Rectal smooth muscle tissue (tissue), 1 donor: ENCODE measurements at regions not wholly inside any gene's neighbourhood (a gene's known extent, or its start where the extent isn't known, plus 50 kb on each side); places are given as distances from the start of the nearest gene placed in this dataset.
"Not testable (repeated sequence)": the region's sequence is repeated elsewhere in the genome, so short reads cannot be mapped to it uniquely, and the experiment has no call there.

ENCODE experiments used
- H3K27ac ChIP-seq: one replicate; pipeline ENCODE4 v1.7.0; 2013; ENCODE audit warnings: low read depth, low read length, inconsistent platforms
- H3K27me3 ChIP-seq: one replicate; pipeline ENCODE4 v1.7.0; 2013; ENCODE audit warnings: low read length; ENCODE audit not compliant: control insufficient read depth, insufficient read depth
- H3K36me3 ChIP-seq: one replicate; pipeline ENCODE4 v1.7.0; 2013; ENCODE audit warnings: low read length; ENCODE audit not compliant: control insufficient read depth, insufficient read depth
- H3K4me1 ChIP-seq: one replicate; pipeline ENCODE4 v1.7.0; 2013; ENCODE audit warnings: low read length; ENCODE audit not compliant: control insufficient read depth, insufficient read depth
- H3K4me3 ChIP-seq: one replicate; pipeline ENCODE4 v1.7.0; 2013; ENCODE audit warnings: low read length
- H3K9ac ChIP-seq: one replicate; pipeline ENCODE4 v1.7.0; 2013; ENCODE audit warnings: low read length

DNA sequence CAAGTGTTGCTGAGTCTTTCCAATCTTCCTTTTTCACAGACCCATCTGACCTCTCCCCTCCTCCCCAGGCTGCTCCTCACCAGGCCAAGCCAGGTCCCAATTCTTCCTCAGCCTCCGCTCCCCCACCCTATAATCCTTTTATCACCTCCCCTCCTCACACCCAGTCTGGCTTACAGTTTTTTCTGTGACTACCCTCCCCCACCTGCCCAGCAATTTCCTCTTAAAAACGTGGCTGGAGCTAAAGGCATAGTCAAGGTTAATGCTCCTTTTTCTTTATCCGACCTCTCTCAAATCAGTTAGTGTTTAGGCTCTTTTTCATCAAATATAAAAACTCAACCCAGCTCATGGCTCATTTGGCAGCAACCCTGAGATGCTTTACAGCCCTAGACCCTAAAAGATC lies 270.9 kb downstream of the NUF2 start:
- not testable (repeated sequence) for H3K27me3 ChIP-seq, H3K4me3 ChIP-seq, H3K27ac ChIP-seq, H3K4me1 ChIP-seq, H3K36me3 ChIP-seq, H3K9ac ChIP-seq

DNA sequence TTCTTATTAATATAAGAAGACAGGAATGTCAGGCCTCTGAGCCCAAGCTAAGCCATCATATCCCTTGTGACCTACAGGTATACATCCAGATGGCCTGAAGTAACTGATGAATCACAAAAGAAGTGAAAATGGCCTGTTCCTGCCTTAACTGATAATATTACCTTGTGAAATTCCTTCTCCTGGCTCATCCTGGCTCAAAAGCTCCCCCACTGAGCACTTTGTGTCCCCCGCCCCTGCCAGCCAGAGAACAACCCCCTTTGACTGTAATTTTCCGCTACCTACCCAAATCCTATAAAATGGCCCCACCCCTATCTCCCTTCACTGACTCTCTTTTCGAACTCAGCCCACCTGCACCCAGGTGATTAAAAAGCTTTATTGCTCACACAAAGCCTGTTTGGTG lies 274.4 kb downstream of the NUF2 start:
- H3K36me3 ChIP-seq, H3K27ac ChIP-seq, H3K27me3 ChIP-seq: not testable (repeated sequence)

DNA sequence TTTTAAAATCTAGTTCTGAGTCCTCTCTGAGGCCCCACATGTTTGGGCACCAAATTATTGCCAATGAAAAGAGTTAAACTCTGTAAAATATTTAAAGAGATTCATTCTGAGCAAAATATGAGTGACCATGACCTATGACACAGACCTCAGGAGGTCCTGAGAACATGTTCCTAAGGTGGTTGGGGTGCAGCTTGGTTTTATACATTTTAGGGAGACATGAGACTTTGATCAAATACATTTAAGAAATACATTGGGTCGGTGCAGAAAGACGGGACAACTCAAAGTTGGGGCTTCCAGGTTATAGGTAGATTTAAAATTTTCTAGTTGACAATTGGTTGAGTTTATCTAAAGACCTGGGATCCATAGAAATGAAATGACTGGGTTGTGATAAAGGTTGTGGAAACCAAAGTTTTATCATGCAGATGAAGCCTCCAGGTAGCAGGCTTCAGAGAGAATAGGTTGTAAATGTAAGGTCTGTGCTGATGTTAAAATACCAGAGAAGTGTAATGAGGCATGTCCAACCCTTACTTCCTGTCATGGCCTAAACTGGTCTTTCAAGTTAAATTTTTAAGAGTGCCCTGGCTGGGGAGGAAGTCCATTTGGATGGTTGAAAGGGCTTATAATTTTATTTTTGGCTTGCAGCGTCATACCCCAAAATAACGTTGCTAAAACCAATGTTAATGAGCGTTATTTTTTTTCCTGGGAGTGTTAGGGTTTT lies 274.9 kb downstream of the NUF2 start:
- H3K4me1 ChIP-seq: no peaks in the 10 kb centered on the region
- H3K36me3 ChIP-seq: no peaks in the 10 kb centered on the region
- no peaks in the 10 kb centered on the region for H3K27me3 ChIP-seq
- no peak overlapping the region for H3K4me3 ChIP-seq
- H3K9ac ChIP-seq: no peak overlapping the region
- no peak overlapping the region for H3K27ac ChIP-seq

More for the DNA sequence above, 274.4 kb downstream of the NUF2 start:
- H3K9ac ChIP-seq, H3K4me3 ChIP-seq, H3K4me1 ChIP-seq: not testable (repeated sequence)

DNA sequence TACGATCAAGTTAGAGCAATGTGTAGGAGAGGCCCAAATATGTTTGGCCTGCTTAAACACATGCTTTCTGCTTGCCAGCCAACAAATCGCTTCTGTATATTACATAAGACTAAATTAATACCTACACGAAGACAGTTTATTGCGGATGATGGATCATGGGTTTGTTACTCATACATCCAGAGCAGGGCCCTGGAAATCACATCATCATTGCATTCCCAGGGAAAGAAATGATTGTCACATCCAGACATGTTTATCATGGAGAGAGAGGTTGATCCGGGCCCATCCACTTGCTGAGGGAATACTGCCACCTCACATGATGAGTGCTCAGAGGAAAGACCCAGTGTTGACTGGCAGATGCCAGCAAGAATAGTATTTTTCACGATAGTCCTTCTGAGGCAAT lies 282.6 kb downstream of the NUF2 start:
- Histone ChIP-seq H3K4me1 (no peaks in the 10 kb centered on the region), H3K4me3 (no peak overlapping the region), H3K9ac (no peak overlapping the region), H3K27me3 (no peaks in the 10 kb centered on the region), H3K27ac (no peak overlapping the region), H3K36me3 (no peaks in the 10 kb centered on the region)

DNA sequence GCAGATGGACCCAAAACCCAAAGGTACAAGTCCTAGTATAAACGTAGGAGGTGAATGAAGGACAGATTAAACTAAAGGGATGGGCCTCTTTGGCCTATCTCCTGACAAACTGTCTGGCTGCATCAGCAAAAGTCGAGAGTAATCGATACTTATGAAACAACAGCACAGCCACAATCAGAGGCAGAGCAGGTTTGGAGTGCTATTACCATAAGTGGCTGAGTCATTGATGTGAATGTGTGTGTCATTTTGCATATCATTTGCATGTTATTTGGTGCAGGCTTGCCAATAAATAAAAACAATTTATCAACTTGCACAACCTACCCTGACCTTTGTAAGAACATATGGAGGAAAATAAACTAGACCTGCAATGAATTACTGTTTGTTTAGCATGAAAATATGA lies 283.1 kb downstream of the NUF2 start:
- Histone ChIP-seq H3K27ac (no peak overlapping the region), H3K36me3 (no peaks in the 10 kb centered on the region), H3K4me3 (no peak overlapping the region), H3K4me1 (no peaks in the 10 kb centered on the region), H3K27me3 (no peaks in the 10 kb centered on the region), H3K9ac (no peak overlapping the region)

DNA sequence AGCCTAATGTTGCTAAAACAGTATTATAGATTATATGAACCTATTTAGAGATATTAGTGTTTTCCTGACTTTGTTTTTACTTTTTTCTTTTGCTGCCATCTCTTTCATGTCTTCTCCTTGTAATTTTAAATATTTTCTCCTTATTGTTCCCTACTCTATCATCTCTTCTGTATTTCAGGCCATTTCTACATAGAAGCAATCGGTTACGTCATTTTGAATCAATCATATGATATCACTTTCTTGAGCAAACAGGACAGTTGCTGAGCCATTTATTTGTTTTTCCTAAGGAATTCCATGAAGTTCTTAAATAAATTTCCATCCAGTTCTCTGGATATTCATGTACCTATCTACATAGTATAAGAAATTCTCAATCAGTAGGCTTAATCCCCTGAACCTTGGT lies 287.2 kb downstream of the NUF2 start:
- no peaks in the 10 kb centered on the region for H3K36me3 ChIP-seq
- no peaks in the 10 kb centered on the region for H3K27me3 ChIP-seq
- H3K4me1 ChIP-seq: no peaks in the 10 kb centered on the region
- H3K27ac ChIP-seq: no peak overlapping the region
- no peak overlapping the region for H3K9ac ChIP-seq
- H3K4me3 ChIP-seq: no peak overlapping the region

DNA sequence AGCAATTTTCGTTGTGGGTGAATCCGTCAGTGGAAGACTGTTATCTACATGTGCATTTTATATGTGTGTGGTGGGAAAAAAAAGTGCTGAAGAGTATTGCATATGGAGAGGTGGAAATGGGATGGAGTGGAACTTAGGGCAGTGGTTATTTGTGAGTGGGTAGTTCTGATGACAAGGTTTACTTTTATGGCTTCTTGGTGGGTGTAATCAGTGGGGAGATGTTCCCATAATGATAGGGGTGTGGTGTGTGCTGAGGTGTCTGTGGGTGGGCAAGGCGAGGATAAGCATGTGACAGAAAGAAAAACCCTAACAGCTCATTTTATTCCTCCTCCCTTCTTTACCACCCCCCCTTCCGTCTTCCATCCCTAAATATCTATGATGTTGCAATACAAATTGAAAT lies 288.1 kb downstream of the NUF2 start:
- Histone ChIP-seq H3K27ac (no peak overlapping the region), H3K27me3 (no peaks in the 10 kb centered on the region), H3K4me3 (no peak overlapping the region), H3K36me3 (no peaks in the 10 kb centered on the region), H3K4me1 (no peaks in the 10 kb centered on the region), H3K9ac (no peak overlapping the region)

DNA sequence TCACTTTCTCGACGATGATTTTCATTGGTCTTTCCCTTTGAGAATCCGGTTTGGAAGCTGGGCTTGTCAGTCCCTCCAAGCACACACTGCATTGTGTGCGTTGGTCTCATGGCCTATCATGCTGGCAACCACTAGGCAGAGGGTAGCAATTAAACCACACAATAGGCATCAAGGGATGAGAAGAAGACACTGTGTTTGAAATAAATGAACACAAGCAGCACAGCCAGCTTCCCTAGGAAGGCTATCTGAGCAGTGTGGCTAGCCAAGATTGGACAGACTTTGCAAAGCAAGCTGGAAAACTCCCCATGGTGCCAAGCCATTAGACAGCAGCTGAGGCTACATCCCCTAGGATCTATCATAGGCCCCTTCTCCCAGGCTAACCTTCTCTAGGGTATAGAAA lies 288.7 kb downstream of the NUF2 start:
- Histone ChIP-seq H3K27me3 (no peaks in the 10 kb centered on the region), H3K36me3 (no peaks in the 10 kb centered on the region), H3K9ac (no peak overlapping the region), H3K4me1 (no peaks in the 10 kb centered on the region), H3K4me3 (no peak overlapping the region), H3K27ac (no peak overlapping the region)

DNA sequence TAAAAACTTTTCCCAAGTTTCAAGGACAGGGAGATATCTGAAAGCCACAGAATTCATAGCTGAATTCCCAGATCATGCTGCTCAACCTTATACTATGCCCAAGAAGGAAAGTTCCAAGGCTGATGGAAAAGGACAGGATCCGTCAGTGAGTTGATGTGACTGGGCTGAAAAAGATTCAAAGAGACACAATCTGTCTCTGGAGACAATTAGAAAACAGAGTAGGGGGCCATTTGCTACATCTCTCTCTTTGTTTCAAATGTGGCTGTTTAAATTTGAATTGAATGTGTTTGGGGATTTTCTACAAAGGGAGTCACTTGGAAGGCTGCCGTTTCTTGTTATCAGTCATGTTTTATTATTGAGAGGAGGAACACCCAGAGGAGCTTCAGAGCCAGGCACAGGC lies 292.6 kb downstream of the NUF2 start:
- Histone ChIP-seq H3K4me1 (no peaks in the 10 kb centered on the region), H3K4me3 (no peak overlapping the region), H3K27me3 (no peaks in the 10 kb centered on the region), H3K36me3 (no peaks in the 10 kb centered on the region), H3K27ac (no peak overlapping the region), H3K9ac (no peak overlapping the region)

DNA sequence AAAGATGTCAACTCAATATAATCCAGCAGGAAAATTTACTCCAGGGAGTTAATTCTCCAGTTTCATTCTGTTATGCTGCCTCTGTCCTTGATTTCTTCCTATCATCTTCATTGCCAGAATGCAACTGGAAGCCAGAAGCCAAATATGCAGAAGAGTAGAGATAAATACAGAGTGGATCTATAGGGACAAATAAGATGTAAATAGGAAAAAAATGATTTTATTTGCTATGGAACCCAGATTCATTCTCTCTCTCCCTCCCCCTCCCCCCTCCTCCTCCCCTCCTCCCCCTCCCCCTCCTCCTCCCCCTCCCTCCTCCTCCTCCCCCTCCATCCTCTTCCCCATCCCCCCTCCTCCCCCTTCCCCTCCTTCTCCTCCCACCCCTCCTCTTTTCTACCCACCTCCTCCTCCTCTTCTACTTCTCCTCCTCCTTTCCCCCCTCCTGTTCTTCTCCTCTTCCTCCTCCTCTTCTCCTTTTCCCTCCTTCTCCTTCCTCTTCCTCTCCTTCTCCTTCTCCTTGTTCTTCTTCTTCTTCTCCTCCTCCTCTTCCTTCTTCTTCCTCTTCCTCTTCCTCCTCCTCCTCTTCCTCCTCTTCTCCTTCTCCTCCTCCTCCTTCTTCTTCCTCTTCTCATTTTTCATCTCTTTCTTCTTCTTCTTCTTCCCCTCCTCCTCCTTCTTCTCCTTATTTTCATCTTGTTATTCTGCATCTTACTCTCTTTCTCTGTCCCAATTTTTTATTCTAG lies 306.4 kb downstream of the NUF2 start:
- no peaks in the 10 kb centered on the region for H3K36me3 ChIP-seq
- H3K27me3 ChIP-seq: no peaks in the 10 kb centered on the region
- no peak overlapping the region for H3K9ac ChIP-seq
- no peak overlapping the region for H3K4me3 ChIP-seq
- H3K27ac ChIP-seq: no peak overlapping the region
- H3K4me1 ChIP-seq: no peaks in the 10 kb centered on the region

DNA sequence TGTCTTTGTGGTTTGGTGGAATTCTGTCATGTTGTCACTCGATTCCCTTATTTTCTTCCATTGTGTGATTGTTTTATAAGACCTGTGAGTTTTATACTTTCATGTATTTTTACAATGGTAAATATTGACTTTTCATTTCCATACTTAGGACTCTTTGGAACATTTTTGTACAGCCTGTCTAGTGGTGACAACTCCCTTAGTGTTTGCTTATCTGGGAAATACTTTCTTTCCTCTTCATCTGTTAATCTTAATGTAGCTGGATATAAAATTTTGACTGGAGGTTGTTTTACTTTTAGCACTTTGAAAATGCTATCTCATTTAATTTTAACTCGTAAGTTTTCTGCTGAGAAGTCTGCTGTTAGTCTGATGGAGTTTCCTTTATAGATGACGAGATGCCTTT lies 310.5 kb downstream of the NUF2 start:
- Histone ChIP-seq H3K9ac (no peak overlapping the region), H3K27me3 (no peaks in the 10 kb centered on the region), H3K4me1 (no peaks in the 10 kb centered on the region), H3K4me3 (no peak overlapping the region), H3K36me3 (no peaks in the 10 kb centered on the region), H3K27ac (no peak overlapping the region)

DNA sequence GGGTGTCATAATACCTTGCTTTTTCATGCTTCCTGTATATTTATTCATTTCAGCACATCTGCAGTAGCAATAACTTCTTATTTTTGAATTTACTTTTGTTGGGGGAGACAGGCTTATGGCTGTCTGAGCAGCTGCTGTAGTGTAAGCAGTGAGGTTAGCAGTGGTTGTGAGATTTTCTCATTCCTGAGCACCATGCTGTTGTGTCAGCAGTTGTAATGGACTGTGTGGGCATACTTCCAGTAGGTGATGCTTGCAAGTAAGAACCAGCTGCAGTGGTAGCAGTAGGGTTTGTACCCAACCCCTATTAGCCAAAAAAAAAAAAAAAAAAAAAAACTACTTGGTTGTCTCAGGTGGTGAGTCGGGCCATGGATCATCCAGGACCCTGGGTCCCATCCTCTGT lies 311.6 kb downstream of the NUF2 start:
- Histone ChIP-seq H3K27ac (no peak overlapping the region), H3K4me3 (no peak overlapping the region), H3K4me1 (no peaks in the 10 kb centered on the region), H3K27me3 (no peaks in the 10 kb centered on the region), H3K36me3 (no peaks in the 10 kb centered on the region), H3K9ac (no peak overlapping the region)

DNA sequence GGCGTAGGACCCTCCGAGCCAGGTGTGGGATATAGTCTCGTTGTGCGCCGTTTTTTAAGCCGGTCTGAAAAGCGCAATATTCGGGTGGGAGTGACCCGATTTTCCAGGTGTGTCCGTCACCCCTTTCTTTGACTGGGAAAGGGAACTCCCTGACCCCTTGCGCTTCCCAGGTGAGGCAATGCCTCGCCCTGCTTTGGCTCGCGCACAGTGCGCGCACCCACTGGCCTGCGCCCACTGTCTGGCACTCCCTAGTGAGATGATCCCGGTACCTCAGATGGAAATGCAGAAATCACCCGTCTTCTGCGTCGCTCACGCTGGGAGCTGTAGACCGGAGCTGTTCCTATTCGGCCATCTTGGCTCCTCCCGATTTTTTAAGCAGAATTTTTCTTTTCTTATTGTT lies 323.9 kb downstream of the NUF2 start:
- H3K4me1 ChIP-seq, H3K36me3 ChIP-seq, H3K4me3 ChIP-seq, H3K27me3 ChIP-seq, H3K9ac ChIP-seq, H3K27ac ChIP-seq: not testable (repeated sequence)
